ENCODE measurements at regions not wholly inside any gene's neighbourhood (a gene's known extent, or its start where the extent isn't known, plus 50 kb on each side); places are given as distances from the start of the nearest gene placed in this dataset.

- Histone ChIP-seq H3K4me3 (no peak overlapping the region), H3K36me3 (no peaks in the 10 kb centered on the region), H3K27me3 (ENCODE audit: low read depth) (no peaks in the 10 kb centered on the region), H3K4me1 (no peaks in the 10 kb centered on the region), H3K9me3 (no peaks in the 10 kb centered on the region), H3K27ac (no peak overlapping the region)
- ATAC-seq (no peak), DNase-seq (no peak)
- intact Hi-C loops (cut with DNase I): no loop called here
- TF ChIP-seq, protein P1, sequence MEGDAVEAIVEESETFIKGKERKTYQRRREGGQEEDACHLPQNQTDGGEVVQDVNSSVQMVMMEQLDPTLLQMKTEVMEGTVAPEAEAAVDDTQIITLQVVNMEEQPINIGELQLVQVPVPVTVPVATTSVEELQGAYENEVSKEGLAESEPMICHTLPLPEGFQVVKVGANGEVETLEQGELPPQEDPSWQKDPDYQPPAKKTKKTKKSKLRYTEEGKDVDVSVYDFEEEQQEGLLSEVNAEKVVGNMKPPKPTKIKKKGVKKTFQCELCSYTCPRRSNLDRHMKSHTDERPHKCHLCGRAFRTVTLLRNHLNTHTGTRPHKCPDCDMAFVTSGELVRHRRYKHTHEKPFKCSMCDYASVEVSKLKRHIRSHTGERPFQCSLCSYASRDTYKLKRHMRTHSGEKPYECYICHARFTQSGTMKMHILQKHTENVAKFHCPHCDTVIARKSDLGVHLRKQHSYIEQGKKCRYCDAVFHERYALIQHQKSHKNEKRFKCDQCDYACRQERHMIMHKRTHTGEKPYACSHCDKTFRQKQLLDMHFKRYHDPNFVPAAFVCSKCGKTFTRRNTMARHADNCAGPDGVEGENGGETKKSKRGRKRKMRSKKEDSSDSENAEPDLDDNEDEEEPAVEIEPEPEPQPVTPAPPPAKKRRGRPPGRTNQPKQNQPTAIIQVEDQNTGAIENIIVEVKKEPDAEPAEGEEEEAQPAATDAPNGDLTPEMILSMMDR (IDR thresholded peaks at IDR 0.05): no peak
Observed at GRCh38 chr14:101374373-101375338, 186.6 kb upstream of the DIO3 start.

- ATAC-seq: no peak
- TF ChIP-seq, protein P1 (IDR thresholded peaks at IDR 0.05): no peak
- intact Hi-C loops (cut with DNase I): no loop called here
Observed at GRCh38 chr14:101377069-101377468, 184.2 kb upstream of the DIO3 start.

DNA sequence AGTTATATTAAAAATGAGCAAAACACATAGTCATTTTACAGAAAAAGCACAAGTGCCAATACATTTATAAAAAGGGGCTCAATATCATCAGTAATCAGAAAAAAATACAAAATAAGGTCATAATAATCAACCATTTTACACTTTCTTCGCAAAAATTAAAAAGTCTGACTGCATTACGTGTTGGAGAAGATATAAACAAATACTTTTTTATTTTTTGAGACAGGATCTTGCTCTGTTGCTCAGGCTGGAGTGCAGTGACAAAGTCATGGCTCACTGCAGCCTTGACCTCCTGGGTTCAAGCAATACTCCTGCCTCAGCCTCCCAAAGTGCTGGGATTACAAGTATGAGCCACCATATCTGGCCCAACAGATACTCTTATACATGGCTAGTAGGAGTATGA lies 181.5 kb upstream of the DIO3 start:
- Histone ChIP-seq H3K4me3 (no peak overlapping the region), H3K36me3 (no peaks in the 10 kb centered on the region), H3K27ac (no peak overlapping the region), H3K4me1 (no peaks in the 10 kb centered on the region), H3K9me3 (peaks cover 16% of the 10 kb centered on the region), H3K27me3 (ENCODE audit: low read depth) (no peaks in the 10 kb centered on the region)
- intact Hi-C loops (cut with DNase I): no loop called here
- no peak for ATAC-seq
- no peak for DNase-seq
- TF ChIP-seq, protein P1 (IDR thresholded peaks at IDR 0.05): no peak

More at GRCh38 chr14:101377069-101377468, 184.2 kb upstream of the DIO3 start:
- no peak for DNase-seq
- Histone ChIP-seq H3K27ac (no peak overlapping the region), H3K36me3 (no peaks in the 10 kb centered on the region), H3K4me3 (no peak overlapping the region), H3K9me3 (no peaks in the 10 kb centered on the region), H3K27me3 (ENCODE audit: low read depth) (no peaks in the 10 kb centered on the region), H3K4me1 (no peaks in the 10 kb centered on the region)

- Histone ChIP-seq H3K4me3 (no peak overlapping the region), H3K27ac (no peak overlapping the region), H3K27me3 (ENCODE audit: low read depth) (no peaks in the 10 kb centered on the region), H3K4me1 (no peaks in the 10 kb centered on the region), H3K36me3 (no peaks in the 10 kb centered on the region), H3K9me3 (peaks cover 16% of the 10 kb centered on the region)
- TF ChIP-seq, protein P1 (IDR thresholded peaks at IDR 0.05): no peak
- intact Hi-C loops (cut with DNase I): no loop called here
- ATAC-seq (no peak), DNase-seq (no peak)
Observed at GRCh38 chr14:101380512-101380911, 180.8 kb upstream of the DIO3 start.

GRCh38 chr14:101380940-101381339 lies 180.4 kb upstream of the DIO3 start:
- intact Hi-C loops (cut with DNase I): no loop called here
- H3K27me3 ChIP-seq (ENCODE audit: low read depth): no peaks in the 10 kb centered on the region
- DNase-seq (no peak), ATAC-seq (no peak)
- no peaks in the 10 kb centered on the region for H3K4me1 ChIP-seq
- TF ChIP-seq, protein P1 (IDR thresholded peaks at IDR 0.05): no peak
- H3K9me3 ChIP-seq: peaks cover 16% of the 10 kb centered on the region
- H3K27ac ChIP-seq: no peak overlapping the region
- no peaks in the 10 kb centered on the region for H3K36me3 ChIP-seq
- no peak overlapping the region for H3K4me3 ChIP-seq

Data from lower lobe of right lung (tissue), 2 donors.